Neural cell (in vitro differentiated cells): ENCODE measurements at regions not wholly inside any gene's neighbourhood (a gene's known extent, or its start where the extent isn't known, plus 50 kb on each side); places are given as distances from the start of the nearest gene placed in this dataset.

Experiments
- H2AFZ ChIP-seq: fragments of 200-600, 300-800 bp; sonication (generic), shearing (Covaris generic); 2 replicates; pipeline ENCODE4 v1.6.0; 2014; ENCODE audit warnings: low read depth, mild to moderate bottlenecking, antibody characterized with exemption, low read length, moderate library complexity
- H3F3A ChIP-seq: fragments of 200-600 bp; shearing (Covaris generic); 2 replicates; pipeline ENCODE4 v1.6.1; 2016; ENCODE audit warnings: mild to moderate bottlenecking, moderate library complexity, mixed read lengths, antibody characterized with exemption, low read length; ENCODE audit not compliant: insufficient read depth, poor library complexity, severe bottlenecking
- H3K27ac ChIP-seq: fragments of 200-600, 300-800 bp; sonication (generic), shearing (Covaris generic); 2 replicates; pipeline ENCODE4 v1.5.1; 2014; ENCODE audit warnings: mild to moderate bottlenecking, low read length, moderate library complexity
- H3K27me3 ChIP-seq: fragments of 300-800, 200-600 bp; sonication (generic), shearing (Covaris generic); 2 replicates; pipeline ENCODE4 v1.6.0; 2014; ENCODE audit warnings: mild to moderate bottlenecking, low read depth, low read length, moderate library complexity; ENCODE audit not compliant: insufficient read depth
- H3K36me3 ChIP-seq: fragments of 300-800, 200-600 bp; sonication (generic), shearing (Covaris generic); 2 replicates; pipeline ENCODE4 v1.5.1; 2014; ENCODE audit warnings: mild to moderate bottlenecking, antibody characterized with exemption, low read length, moderate library complexity; ENCODE audit not compliant: insufficient read depth
- H3K4me2 ChIP-seq: fragments of 300-800, 200-600 bp; sonication (generic), shearing (Covaris generic); 2 replicates; pipeline ENCODE4 v1.6.0; 2014; ENCODE audit warnings: mild to moderate bottlenecking, low read length
- H3K4me3 ChIP-seq: fragments of 300-800, 200-600 bp; sonication (generic), shearing (Covaris generic); 2 replicates; pipeline ENCODE4 v1.5.1; 2014; ENCODE audit warnings: mild to moderate bottlenecking, low read length, moderate library complexity
- H3K79me2 ChIP-seq: fragments of 200-600 bp; shearing (Covaris generic); replicated peaks from 2 replicates; pipeline ENCODE4 v1.6.0; 2014; ENCODE audit warnings: mild to moderate bottlenecking, low read length, moderate library complexity; ENCODE audit not compliant: insufficient read depth
- H3K9ac ChIP-seq: fragments of 300-800, 200-600 bp; sonication (generic), shearing (Covaris generic); 2 replicates; pipeline ENCODE4 v1.6.1; 2016; ENCODE audit warnings: mild to moderate bottlenecking, low read length, mixed read lengths
- H3K9me2 ChIP-seq: fragments of 200-600 bp; shearing (Covaris generic); 2 replicates; pipeline ENCODE4 v1.6.1; 2016; ENCODE audit warnings: mild to moderate bottlenecking, low read length, mixed read lengths; ENCODE audit not compliant: insufficient read depth
- H3K9me3 ChIP-seq: fragments of 200-600, 300-800 bp; sonication (generic), shearing (Covaris generic); 2 replicates; pipeline ENCODE4 v1.6.1; 2016; ENCODE audit warnings: mild to moderate bottlenecking, mixed run types, low read length, moderate library complexity, mixed read lengths
- H4K20me1 ChIP-seq: fragments of 200-600 bp; shearing (Covaris generic); 2 replicates; pipeline ENCODE4 v1.6.1; 2016; ENCODE audit warnings: mild to moderate bottlenecking, mixed run types; ENCODE audit not compliant: insufficient read depth
- CTCF ChIP-seq: fragments of 450-650 bp; IDR thresholded peaks from 2 replicates; pipeline ENCODE4 v1.5.1; 2014; ENCODE audit warnings: antibody characterized with exemption, mild to moderate bottlenecking, moderate library complexity; ENCODE audit not compliant: poor library complexity, severe bottlenecking
- EP300 ChIP-seq: fragments of 450-650 bp; conservative IDR thresholded peaks from 2 replicates; pipeline ENCODE4 v1.6.1; 2014; ENCODE audit warnings: antibody characterized with exemption, mild to moderate bottlenecking, moderate library complexity; ENCODE audit not compliant: poor library complexity, severe bottlenecking
- EZH2 ChIP-seq: fragments of 200-600, 300-800 bp; shearing (Covaris generic), sonication (generic); IDR thresholded peaks from 2 replicates; pipeline ENCODE4 v1.6.1; 2014; ENCODE audit warnings: antibody characterized with exemption, low read length, borderline replicate concordance, mild to moderate bottlenecking; ENCODE audit not compliant: insufficient read depth, poor library complexity, severe bottlenecking
- MXI1 ChIP-seq: fragments of 450-650 bp; conservative IDR thresholded peaks from 2 replicates; pipeline ENCODE4 v1.6.1; 2014; ENCODE audit warnings: antibody characterized with exemption, mild to moderate bottlenecking; ENCODE audit not compliant: poor library complexity, severe bottlenecking
- POLR2AphosphoS5 ChIP-seq: IDR thresholded peaks from 2 replicates; pipeline ENCODE4 v1.6.1; 2012
- RAD21 ChIP-seq: fragments of 450-650 bp; conservative IDR thresholded peaks from 2 replicates; pipeline ENCODE4 v1.6.1; 2014; ENCODE audit warnings: antibody characterized with exemption, mild to moderate bottlenecking, moderate library complexity
- REST ChIP-seq: IDR thresholded peaks from 2 replicates; pipeline ENCODE4 v1.6.1; 2012; ENCODE audit warnings: borderline replicate concordance
- SMC3 ChIP-seq: fragments of 450-650 bp; conservative IDR thresholded peaks from 2 replicates; pipeline ENCODE4 v1.6.1; 2014; ENCODE audit warnings: antibody characterized with exemption, mild to moderate bottlenecking, moderate library complexity; ENCODE audit not compliant: poor library complexity
- TAF1 ChIP-seq: IDR thresholded peaks from 2 replicates; pipeline ENCODE4 v1.6.1; 2012; ENCODE audit warnings: low read depth

- TF ChIP-seq POLR2AphosphoS5 (no peak), EZH2 (no peak), SMC3 (no peak), MXI1 (no peak), TAF1 (no peak), EP300 (no peak), REST (no peak), CTCF (no peak), RAD21 (no peak)
- no peak overlapping the region for H3K27ac ChIP-seq
- H3F3A ChIP-seq: no peaks in the 10 kb centered on the region
- no peaks in the 10 kb centered on the region for H3K9me2 ChIP-seq
- H3K9ac ChIP-seq: no peak overlapping the region
- H3K27me3 ChIP-seq: no peaks in the 10 kb centered on the region
- H2AFZ ChIP-seq: no peak overlapping the region
- H3K4me2 ChIP-seq: no peak overlapping the region
- no peaks in the 10 kb centered on the region for H4K20me1 ChIP-seq
- H3K9me3 ChIP-seq: no peaks in the 10 kb centered on the region
- H3K4me3 ChIP-seq: no peak overlapping the region
- H3K36me3 ChIP-seq: no peaks in the 10 kb centered on the region
- no peaks in the 10 kb centered on the region for H3K79me2 ChIP-seq
Observed at GRCh38 chr12:78611504-78611903, 253.1 kb upstream of the SYT1 start.

- Histone ChIP-seq H3K4me2 (no peak overlapping the region), H3K9ac (no peak overlapping the region), H3K36me3 (no peaks in the 10 kb centered on the region), H3K9me2 (no peaks in the 10 kb centered on the region), H3K27me3 (no peaks in the 10 kb centered on the region), H3K9me3 (no peaks in the 10 kb centered on the region), H4K20me1 (no peaks in the 10 kb centered on the region), H3K27ac (no peak overlapping the region), H2AFZ (no peak overlapping the region), H3F3A (no peaks in the 10 kb centered on the region), H3K79me2 (no peaks in the 10 kb centered on the region), H3K4me3 (no peak overlapping the region)
- TF ChIP-seq EZH2 (no peak), REST (no peak), SMC3 (no peak), EP300 (no peak), POLR2AphosphoS5 (no peak), MXI1 (no peak), TAF1 (no peak), RAD21 (no peak), CTCF (no peak)
Observed at GRCh38 chr12:78612190-78612589, 252.4 kb upstream of the SYT1 start.
